PC-3 (cell line): ENCODE measurements at regions not wholly inside any gene's neighbourhood (a gene's known extent, or its start where the extent isn't known, plus 50 kb on each side); places are given as distances from the start of the nearest gene placed in this dataset.

Source experiments
- ATAC-seq: fragments of 200-7000 bp; cut with Tn5 transposase; 2 replicates; pipeline ENCODE4 v1.9.1; 2020; ENCODE audit warnings: mild to moderate bottlenecking, moderate library complexity
- BruUV-seq: library from RNA; stranded (reverse); fragments of 400-500 nt; replicated peaks from 2 replicates; lab custom pipeline; 2021; lab: Mats Ljungman, UMichigan
- CTCF ChIA-PET: fragments of 300-600 bp; sonication (Branson Sonifier 250); formaldehyde crosslinking; loops from one replicate; lab custom pipeline; 2022; ENCODE audit warnings: antibody characterized with exemption; lab: Charles Lee
- POLR2A ChIA-PET: fragments of 300-600 bp; sonication (Branson Sonifier 250); formaldehyde crosslinking; loops from one replicate; lab custom pipeline; 2022; ENCODE audit warnings: antibody characterized with exemption; ENCODE audit not compliant: unreplicated experiment; lab: Charles Lee
- DNase-seq: peaks from one replicate; pipeline ENCODE4 v3.0.0-alpha.2; 2015
- H2AFZ ChIP-seq: fragments of 300-600 bp; sonication (generic); 2 replicates; pipeline ENCODE4 v1.6.0; 2016; ENCODE audit warnings: antibody characterized with exemption, low read length
- H3F3A ChIP-seq: fragments of 300-600 bp; sonication (generic); one replicate; pipeline ENCODE4 v1.6.0; 2017; ENCODE audit warnings: antibody characterized with exemption, low read length, control low read depth, mild to moderate bottlenecking; ENCODE audit not compliant: unreplicated experiment
- H3K27ac ChIP-seq: fragments of 300-600 bp; sonication (generic); 2 replicates; pipeline ENCODE4 v1.5.1; 2016; ENCODE audit warnings: mild to moderate bottlenecking, low read length
- H3K27me3 ChIP-seq: fragments of 300-600 bp; sonication (generic); 2 replicates; pipeline ENCODE4 v1.6.1; 2016; ENCODE audit warnings: low read length, mixed read lengths
- H3K36me3 ChIP-seq: fragments of 300-600 bp; sonication (generic); 2 replicates; pipeline ENCODE4 v1.6.1; 2016; ENCODE audit warnings: low read depth, mixed run types, low read length, mixed read lengths
- H3K4me1 ChIP-seq: fragments of 300-600 bp; sonication (generic); 2 replicates; pipeline ENCODE4 v1.5.1; 2016; ENCODE audit warnings: low read length; ENCODE audit not compliant: insufficient read depth
- H3K4me2 ChIP-seq: fragments of 300-600 bp; sonication (generic); 2 replicates; pipeline ENCODE4 v1.6.0; 2016; ENCODE audit warnings: low read length
- H3K4me3 ChIP-seq: fragments of 300-600 bp; sonication (generic); 2 replicates; pipeline ENCODE4 v1.5.1; 2016; ENCODE audit warnings: mild to moderate bottlenecking, low read length, mixed read lengths
- H3K79me2 ChIP-seq: fragments of 300-600 bp; sonication (generic); 2 replicates; pipeline ENCODE4 v1.6.1; 2017; ENCODE audit warnings: low read length, mixed read lengths
- H3K9ac ChIP-seq: fragments of 300-600 bp; sonication (generic); 2 replicates; pipeline ENCODE4 v1.6.0; 2016; ENCODE audit warnings: mild to moderate bottlenecking, low read length
- H3K9me2 ChIP-seq: fragments of 300-600 bp; sonication (generic); replicated peaks from 2 replicates; pipeline ENCODE4 v1.6.1; 2016; ENCODE audit warnings: mixed run types, low read length, mixed read lengths
- H3K9me3 ChIP-seq: fragments of 300-600 bp; sonication (generic); 2 replicates; pipeline ENCODE4 v1.6.1; 2016; ENCODE audit warnings: low read length, mixed read lengths
- H4K20me1 ChIP-seq: fragments of 300-600 bp; sonication (generic); 2 replicates; pipeline ENCODE4 v1.6.1; 2016; ENCODE audit warnings: low read length, mixed read lengths
- CTCF ChIP-seq: fragments of 300-600 bp; sonication (generic); conservative IDR thresholded peaks from 2 replicates; pipeline ENCODE4 v1.5.1; 2017; ENCODE audit warnings: antibody characterized with exemption, low read depth, mild to moderate bottlenecking, low read length
- EZH2 ChIP-seq: fragments of 300-600 bp; sonication (generic); IDR thresholded peaks from one replicate; pipeline ENCODE4 v1.6.1; 2017; ENCODE audit warnings: antibody characterized with exemption, mild to moderate bottlenecking, low read length; ENCODE audit not compliant: unreplicated experiment
- EZH2phosphoT487 ChIP-seq: fragments of 300-600 bp; sonication (generic); IDR thresholded peaks from 2 replicates; pipeline ENCODE4 v1.6.1; 2018; ENCODE audit warnings: mild to moderate bottlenecking, antibody characterized with exemption, low read length, borderline replicate concordance
- intact Hi-C: fragments of 100-400 bp; cut with micrococcal nuclease; formaldehyde crosslinking; loops from 2 replicates; pipeline ENCODE4 v1.9.0; 2023

DNA sequence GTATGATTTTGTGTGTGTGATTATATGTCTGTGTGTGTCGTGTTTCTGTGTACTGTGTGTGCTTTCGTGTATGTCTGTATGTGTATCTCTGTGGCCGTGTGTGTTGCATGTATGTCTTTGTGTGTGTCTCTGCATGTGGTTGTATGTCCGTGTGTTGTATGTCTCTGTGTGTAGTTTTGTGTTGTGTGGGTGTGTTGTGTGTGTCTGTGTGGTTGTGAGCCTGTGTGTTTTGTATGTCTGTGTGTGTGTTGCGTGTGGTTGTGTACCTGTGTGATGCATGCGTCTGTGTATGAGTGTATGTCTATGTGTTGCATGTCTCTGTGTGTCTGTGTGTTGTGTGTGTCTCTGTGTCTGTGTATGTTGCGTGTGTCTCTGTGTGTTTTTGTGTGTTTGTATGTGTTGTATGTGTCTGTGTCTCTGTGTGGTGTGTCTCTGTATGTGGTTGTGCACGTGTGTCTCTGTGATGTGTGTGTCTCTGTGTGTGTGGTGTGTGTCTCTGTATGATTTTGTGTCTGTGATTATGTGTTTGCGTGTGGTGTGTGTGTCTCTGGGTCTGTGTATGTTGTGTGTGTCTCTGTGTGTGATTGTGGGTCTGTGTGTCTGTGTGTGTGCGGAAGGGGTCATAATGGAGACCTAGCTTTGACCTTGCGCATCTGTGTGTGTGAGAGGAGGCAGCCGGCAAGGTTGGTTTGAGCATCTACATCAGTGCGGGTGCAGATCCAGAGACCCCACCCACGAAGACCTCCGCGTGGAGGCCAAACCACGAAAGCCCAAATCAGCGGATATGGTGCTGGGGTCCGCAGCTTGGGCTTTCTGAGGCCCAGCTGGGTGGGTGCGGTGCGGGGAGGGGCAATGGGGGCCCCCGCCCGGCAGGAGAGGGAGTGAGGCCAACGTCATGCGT is 212.6 kb upstream of the GSE1 start:
- no peaks in the 10 kb centered on the region for H3K79me2 ChIP-seq
- H3K4me2 ChIP-seq = no peak overlapping the region
- H3K9me2 ChIP-seq = no peaks in the 10 kb centered on the region
- H3F3A ChIP-seq = no peaks in the 10 kb centered on the region
- no peak for TF ChIP-seq EZH2
- TF ChIP-seq CTCF = no peak
- TF ChIP-seq EZH2phosphoT487 = no peak
- H3K27me3 ChIP-seq = no peaks in the 10 kb centered on the region
- no TSS peak for BruUV-seq
- CTCF ChIA-PET = no interaction called here
- no peaks in the 10 kb centered on the region for H3K36me3 ChIP-seq
- ATAC-seq = no peak
- no peak overlapping the region for H2AFZ ChIP-seq
- H4K20me1 ChIP-seq = no peaks in the 10 kb centered on the region
- no peak overlapping the region for H3K4me3 ChIP-seq
- no peak for DNase-seq
- intact Hi-C loops = no loop called here
- H3K4me1 ChIP-seq = peaks cover 5% of the 10 kb centered on the region; the same call in 1 of the 2 replicates
- no peaks in the 10 kb centered on the region for H3K9me3 ChIP-seq
- no peak overlapping the region for H3K9ac ChIP-seq
- no peak overlapping the region for H3K27ac ChIP-seq
- POLR2A ChIA-PET = no interaction called here

DNA sequence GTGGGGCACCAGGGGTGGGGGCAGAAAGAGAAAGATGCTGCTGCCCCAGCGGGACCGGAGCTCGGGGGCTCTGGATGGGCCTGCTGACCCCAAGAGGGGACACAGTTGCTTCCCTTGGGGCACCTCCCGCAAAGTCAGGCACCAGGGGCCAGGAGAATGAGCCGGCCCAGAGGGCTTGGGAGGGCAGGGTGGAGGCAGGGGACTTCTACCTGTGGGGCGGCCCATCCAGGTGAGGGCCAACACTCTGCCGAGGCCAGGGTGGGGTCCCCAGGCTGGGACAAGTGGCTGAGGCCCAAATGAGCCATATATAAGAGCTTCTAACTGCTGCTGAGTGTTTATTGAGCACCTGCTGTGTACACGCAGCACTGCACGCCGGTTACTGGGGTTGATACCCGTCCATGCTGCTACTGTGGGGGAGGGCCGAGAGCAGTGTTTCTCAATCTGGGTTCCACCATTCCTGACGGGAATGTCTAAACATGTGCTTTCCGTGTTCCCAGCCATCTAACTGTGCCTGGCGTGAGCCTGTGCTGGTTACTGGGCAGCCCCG is 211.7 kb upstream of the GSE1 start:
- no peak for DNase-seq
- no peaks in the 10 kb centered on the region for H3K36me3 ChIP-seq
- H3F3A ChIP-seq = no peaks in the 10 kb centered on the region
- H3K9me3 ChIP-seq = no peaks in the 10 kb centered on the region
- no TSS peak for BruUV-seq
- H4K20me1 ChIP-seq = no peaks in the 10 kb centered on the region
- H3K79me2 ChIP-seq = no peaks in the 10 kb centered on the region
- H3K9me2 ChIP-seq = no peaks in the 10 kb centered on the region
- no peak overlapping the region for H3K4me2 ChIP-seq
- POLR2A ChIA-PET = no interaction called here
- H2AFZ ChIP-seq = no peak overlapping the region
- CTCF ChIA-PET = no interaction called here
- no peak overlapping the region for H3K9ac ChIP-seq
- no peak overlapping the region for H3K27ac ChIP-seq
- H3K27me3 ChIP-seq = no peaks in the 10 kb centered on the region
- intact Hi-C loops = no loop called here
- no peak for ATAC-seq
- no peaks in the 10 kb centered on the region for H3K4me1 ChIP-seq
- no peak overlapping the region for H3K4me3 ChIP-seq
- TF ChIP-seq CTCF = no peak
- TF ChIP-seq EZH2 = no peak
- no peak for TF ChIP-seq EZH2phosphoT487
